PC-9 (cell line): ENCODE measurements at regions not wholly inside any gene's neighbourhood (a gene's known extent, or its start where the extent isn't known, plus 50 kb on each side); places are given as distances from the start of the nearest gene placed in this dataset.

Experiments
- EZH2 ChIP-seq: fragments of 200-600 bp; sonication (generic); IDR thresholded peaks from 2 replicates; pipeline ENCODE4 v1.8.0; 2017; ENCODE audit warnings: antibody characterized with exemption, low read depth
- TF ChIP-seq, protein P1 (sequence below): fragments of 200-600 bp; sonication (generic); conservative IDR thresholded peaks from 2 replicates; pipeline ENCODE4 v1.6.1; 2017; ENCODE audit warnings: mixed run types, antibody characterized with exemption, mild to moderate bottlenecking, moderate library complexity

DNA sequence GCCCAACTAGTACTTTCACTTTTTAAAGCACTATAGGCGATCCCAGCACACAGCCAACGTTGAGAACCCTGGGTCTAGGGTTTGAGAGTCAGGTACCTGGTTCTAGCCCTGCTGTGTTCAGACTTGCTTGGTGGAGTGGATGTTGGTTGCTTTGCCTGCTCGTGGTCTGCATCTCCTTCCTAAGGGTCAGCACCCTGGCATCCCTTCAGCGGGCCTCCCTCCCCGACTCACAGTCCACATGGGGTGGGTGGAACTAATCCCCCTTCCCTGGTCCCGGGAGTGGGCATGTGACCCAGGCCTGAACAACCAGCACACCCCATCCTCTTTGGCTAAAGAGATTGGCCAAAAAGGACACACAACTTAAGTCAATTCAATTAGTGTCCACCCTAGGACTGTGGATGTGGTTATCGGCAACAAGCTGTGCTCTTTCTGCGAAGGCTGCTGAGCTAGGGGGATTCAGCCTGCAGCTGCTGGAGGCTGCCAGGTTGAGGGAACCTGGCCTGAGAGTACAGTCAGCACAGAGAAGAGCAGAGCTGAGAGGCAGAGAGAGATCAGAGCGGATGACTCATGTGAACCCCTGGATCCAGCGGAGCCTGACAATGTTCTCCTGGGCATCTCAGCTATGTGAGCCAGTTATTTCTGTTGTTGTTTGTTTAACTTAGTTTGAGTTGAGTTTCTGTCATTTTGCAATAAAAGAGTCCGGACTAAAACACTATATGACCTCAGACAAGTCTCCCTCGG, 138.9 kb downstream of the ACTL8 start:
- TF ChIP-seq, protein P1, sequence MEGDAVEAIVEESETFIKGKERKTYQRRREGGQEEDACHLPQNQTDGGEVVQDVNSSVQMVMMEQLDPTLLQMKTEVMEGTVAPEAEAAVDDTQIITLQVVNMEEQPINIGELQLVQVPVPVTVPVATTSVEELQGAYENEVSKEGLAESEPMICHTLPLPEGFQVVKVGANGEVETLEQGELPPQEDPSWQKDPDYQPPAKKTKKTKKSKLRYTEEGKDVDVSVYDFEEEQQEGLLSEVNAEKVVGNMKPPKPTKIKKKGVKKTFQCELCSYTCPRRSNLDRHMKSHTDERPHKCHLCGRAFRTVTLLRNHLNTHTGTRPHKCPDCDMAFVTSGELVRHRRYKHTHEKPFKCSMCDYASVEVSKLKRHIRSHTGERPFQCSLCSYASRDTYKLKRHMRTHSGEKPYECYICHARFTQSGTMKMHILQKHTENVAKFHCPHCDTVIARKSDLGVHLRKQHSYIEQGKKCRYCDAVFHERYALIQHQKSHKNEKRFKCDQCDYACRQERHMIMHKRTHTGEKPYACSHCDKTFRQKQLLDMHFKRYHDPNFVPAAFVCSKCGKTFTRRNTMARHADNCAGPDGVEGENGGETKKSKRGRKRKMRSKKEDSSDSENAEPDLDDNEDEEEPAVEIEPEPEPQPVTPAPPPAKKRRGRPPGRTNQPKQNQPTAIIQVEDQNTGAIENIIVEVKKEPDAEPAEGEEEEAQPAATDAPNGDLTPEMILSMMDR: no peak
- TF ChIP-seq EZH2: no peak
